Stomach (tissue), 8 donors: ENCODE measurements at regions not wholly inside any gene's neighbourhood (a gene's known extent, or its start where the extent isn't known, plus 50 kb on each side); places are given as distances from the start of the nearest gene placed in this dataset.
"Not testable (repeated sequence)": the region's sequence is repeated elsewhere in the genome, so short reads cannot be mapped to it uniquely, and the experiment has no call there.

Experiments
- DNase-seq, 2 donors: peaks; one replicate each; pipeline versions ENCODE4 v3.0.0 to v3.0.0-alpha.2; 2013 to 2019
- H3K27ac ChIP-seq, 5 donors: fragments of 200-600 bp in 4 of 5; sonication (generic) in 4 of 5; one replicate each; pipeline ENCODE4 v1.5.1; 2013 to 2019; ENCODE audit warnings: mild to moderate bottlenecking in 1 of 5, moderate library complexity in 1 of 5
- H3K27me3 ChIP-seq, 3 donors: fragments of 200-600 bp; sonication (generic); one replicate each; pipeline ENCODE4 v1.5.1; 2017 to 2019; ENCODE audit warnings: mixed run types in 1 of 3
- H3K36me3 ChIP-seq, 4 donors: fragments of 200-600 bp; sonication (generic); 1 replicate in 3 of 4; 2 replicates in 1 of 4; pipeline ENCODE4 v1.5.1; 2016 to 2019
- H3K4me1 ChIP-seq, 4 donors: fragments of 200-600 bp; sonication (generic); one replicate each; pipeline ENCODE4 v1.5.1; 2016 to 2019
- H3K4me3 ChIP-seq, 4 donors: fragments of 200-600 bp; sonication (generic) in 3 of 4; one replicate each; pipeline ENCODE4 v1.5.1; 2016 to 2019; ENCODE audit warnings: mild to moderate bottlenecking in 1 of 4
- H3K9me3 ChIP-seq, 4 donors: fragments of 200-600 bp; sonication (generic); one replicate each; pipeline ENCODE4 v1.5.1; 2016 to 2019
- CTCF ChIP-seq, 7 experiments: fragments of 450-650 bp in 4 of 7; fragments of 200-600 bp in 3 of 7; sonication (generic) in 3 of 7; IDR thresholded peaks; one replicate each; pipeline ENCODE4 v1.5.1; 2016 to 2019; ENCODE audit warnings: antibody characterized with exemption in 7 of 7, control low read depth in 2 of 7, mild to moderate bottlenecking in 1 of 7
- EP300 ChIP-seq: sonication (generic); formaldehyde crosslinking; IDR thresholded peaks from one replicate; pipeline ENCODE4 v1.6.1; 2017; ENCODE audit warnings: antibody characterized with exemption
- POLR2A ChIP-seq, 4 donors: fragments of 450-650 bp; IDR thresholded peaks; one replicate each; pipeline ENCODE4 v1.6.1; 2016; ENCODE audit warnings: antibody characterized with exemption in 4 of 4, control low read depth in 2 of 4, mild to moderate bottlenecking in 1 of 4, moderate library complexity in 1 of 4
- POLR2AphosphoS5 ChIP-seq, 3 donors: sonication (generic); formaldehyde crosslinking; IDR thresholded peaks; one replicate each; pipeline ENCODE4 v1.6.1; 2016; ENCODE audit warnings: antibody characterized with exemption in 3 of 3
- WGBS, 5 donors: extraction: QIAGEN DNeasy Blood & Tissue Kit in 3 of 5; methylation state at CpG; one replicate each; pipeline versions ENCODE4 v1.1.5 to v1.1.7; 2013 to 2018; 5-methylcytosine and 5-hydroxymethylcytosine counted together
- intact Hi-C: fragments of 100-400 bp; cut with DNase I; formaldehyde crosslinking; loops from one replicate; pipeline ENCODE4 v1.15.1; 2023; ENCODE audit warnings: low total_unique reads
- donor health status: healthy with polysubstance abuse.
- donor health status: Bipolar disorder and iron deficiency.
- donor health status: healthy.

GRCh38 chr5:164518741-164519080 is 1013.3 kb downstream of the MAT2B start:
- intact Hi-C loops = no loop called here
- TF ChIP-seq POLR2AphosphoS5 (IDR thresholded peaks at IDR 0.05) = no peak
- no peak for TF ChIP-seq CTCF (IDR thresholded peaks at IDR 0.05)
- TF ChIP-seq EP300 = no peak
- no peak for TF ChIP-seq POLR2A (IDR thresholded peaks at IDR 0.05)
- 81 to 91% (median 84%) methylated on average over 4 of the region's 4 CpGs for WGBS, 5 donors
- Histone ChIP-seq H3K27ac (no peak overlapping the region), H3K4me1 (no peaks in the 10 kb centered on the region), H3K4me3 (no peak overlapping the region), H3K36me3 (no peaks in the 10 kb centered on the region), H3K27me3 (no peaks in the 10 kb centered on the region), H3K9me3 (no peaks in the 10 kb centered on the region)
- no peak for DNase-seq

DNA sequence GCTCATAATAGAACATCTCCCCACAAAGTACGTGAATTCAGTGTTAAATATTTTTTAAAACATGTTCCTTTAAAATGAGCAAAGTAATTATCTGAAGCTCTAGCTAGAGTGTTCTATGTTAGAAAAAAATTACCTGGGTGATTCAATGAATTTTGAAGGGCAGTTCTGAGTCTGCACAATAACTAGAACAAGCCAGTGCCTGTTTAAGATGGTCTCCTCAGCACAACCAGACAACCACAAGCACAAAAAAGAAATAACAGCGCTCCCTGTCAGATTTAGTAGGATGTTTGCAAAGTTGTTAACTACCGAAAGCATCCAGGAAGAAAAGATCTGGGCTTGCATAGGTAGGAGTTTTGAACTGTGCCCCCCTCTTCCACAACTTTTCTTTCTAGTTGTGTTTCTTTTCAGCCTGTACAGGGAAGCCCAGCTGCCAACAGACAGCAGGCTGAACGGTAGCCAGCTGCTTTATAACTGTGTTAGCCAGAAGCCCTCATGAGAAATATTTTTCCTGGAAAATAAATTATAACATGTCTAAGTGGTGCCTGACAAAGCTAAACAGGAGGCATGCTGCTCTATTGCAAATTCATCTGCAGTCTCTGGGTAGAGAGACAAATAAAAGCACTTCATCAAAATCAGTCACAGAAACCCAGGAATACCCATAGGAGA is 1026.9 kb downstream of the MAT2B start:
- Histone ChIP-seq H3K4me1 (peaks cover 0 to 8% (median 0%) of the 10 kb centered on the region in 4 donors), H3K9me3 (no peaks in the 10 kb centered on the region), H3K27me3 (no peaks in the 10 kb centered on the region), H3K36me3 (no peaks in the 10 kb centered on the region), H3K27ac (no peak overlapping the region), H3K4me3 (no peak overlapping the region)
- no peak for TF ChIP-seq CTCF (IDR thresholded peaks at IDR 0.05)
- peak in 1 of 2 donors; percentile 62 for DNase-seq
- intact Hi-C loops = no loop called here
- 46 to 60% (median 56%) methylated on average over 4 of the region's 4 CpGs for WGBS, 5 donors

DNA sequence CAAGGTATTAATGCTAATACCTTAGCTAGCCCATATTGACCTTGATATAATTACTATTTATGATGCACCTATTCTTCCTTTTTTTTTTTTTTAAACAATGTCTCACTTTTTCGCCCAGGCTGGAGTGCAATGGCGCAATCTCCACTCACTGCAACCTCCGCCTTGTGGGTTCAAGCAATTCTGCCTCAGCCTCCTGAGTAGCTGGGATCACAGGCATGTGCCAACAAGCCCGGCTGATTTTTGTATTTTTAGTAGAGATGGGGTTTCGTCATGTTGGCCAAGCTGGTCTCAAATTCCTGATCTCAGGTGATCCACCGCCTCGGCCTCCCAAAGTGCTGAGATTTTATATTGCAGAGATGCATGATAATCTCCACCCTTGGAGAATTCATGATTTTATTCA is 1028.0 kb downstream of the MAT2B start:
- H3K4me3 ChIP-seq, H3K27ac ChIP-seq, H3K9me3 ChIP-seq, DNase-seq, H3K27me3 ChIP-seq, H3K36me3 ChIP-seq, H3K4me1 ChIP-seq, intact Hi-C loops: not testable (repeated sequence)
- 86 to 94% (median 92%) methylated on average over 7 of the region's 7 CpGs for WGBS, 5 donors

DNA sequence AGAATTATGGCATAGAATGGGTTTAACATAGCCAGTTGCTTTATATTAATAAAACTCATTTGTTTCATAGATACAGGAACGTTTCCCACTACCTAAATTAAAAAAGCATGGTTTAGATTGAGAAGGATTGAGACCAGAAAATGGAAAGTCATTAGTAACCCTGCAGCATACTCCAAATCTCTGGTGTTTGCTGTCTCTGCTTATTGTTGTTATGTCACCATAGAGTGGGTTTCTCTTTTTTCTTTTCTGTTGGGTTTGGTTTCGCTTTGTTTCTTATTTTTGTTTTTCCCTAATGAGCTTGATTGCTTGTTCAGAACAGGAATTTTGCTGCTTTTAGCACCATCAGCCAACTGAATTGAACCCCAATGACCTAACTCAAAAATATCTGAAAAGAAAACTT is 1034.8 kb downstream of the MAT2B start:
- H3K9me3 ChIP-seq = peaks cover 0 to 4% (median 0%) of the 10 kb centered on the region in 4 donors
- TF ChIP-seq POLR2AphosphoS5 (IDR thresholded peaks at IDR 0.05) (no peak), EP300 (no peak), POLR2A (IDR thresholded peaks at IDR 0.05) (no peak), CTCF (IDR thresholded peaks at IDR 0.05) (no peak)
- WGBS, 5 donors = 65 to 80% (median 74%) methylated on average over 2 of the region's 2 CpGs
- intact Hi-C loops = no loop called here
- H3K27ac ChIP-seq = no peak overlapping the region
- no peak overlapping the region for H3K4me3 ChIP-seq
- no peaks in the 10 kb centered on the region for H3K36me3 ChIP-seq
- DNase-seq = no peak
- H3K4me1 ChIP-seq = no peaks in the 10 kb centered on the region
- H3K27me3 ChIP-seq = no peaks in the 10 kb centered on the region

DNA sequence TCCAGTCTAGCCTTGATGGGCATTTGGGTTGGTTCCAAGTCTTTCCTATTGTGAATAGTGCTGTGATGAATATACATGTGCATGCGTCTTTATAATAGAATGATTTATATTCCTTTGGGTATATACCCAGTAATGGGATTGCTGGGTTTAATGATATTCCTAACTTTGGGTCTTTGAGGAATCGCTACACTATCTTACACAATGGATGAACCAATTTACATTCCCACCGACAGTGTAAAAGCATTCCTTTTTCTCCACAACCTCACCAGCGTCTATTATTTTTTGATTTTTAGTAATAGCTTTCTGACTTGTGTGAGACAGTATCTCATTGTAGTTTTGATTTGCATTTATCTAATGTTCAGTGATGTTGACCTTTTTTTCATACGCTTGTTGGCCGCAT is 1040.1 kb downstream of the MAT2B start:
- no peaks in the 10 kb centered on the region for H3K36me3 ChIP-seq
- no peaks in the 10 kb centered on the region for H3K4me1 ChIP-seq
- H3K4me3 ChIP-seq = no peak overlapping the region
- whole genome bisulfite sequencing, 5 donors = 91 to 94% (median 94%) methylated on average over 6 of the region's 6 CpGs
- intact Hi-C loops = no loop called here
- H3K27ac ChIP-seq = no peak overlapping the region
- H3K9me3 ChIP-seq = peaks cover 0 to 4% (median 0%) of the 10 kb centered on the region in 4 donors
- DNase-seq = no peak
- TF ChIP-seq POLR2A (IDR thresholded peaks at IDR 0.05) (no peak), POLR2AphosphoS5 (IDR thresholded peaks at IDR 0.05) (no peak), EP300 (no peak), CTCF (IDR thresholded peaks at IDR 0.05) (no peak)
- no peaks in the 10 kb centered on the region for H3K27me3 ChIP-seq
